Smooth muscle cell (in vitro differentiated cells): ENCODE measurements at regions not wholly inside any gene's neighbourhood (a gene's known extent, or its start where the extent isn't known, plus 50 kb on each side); places are given as distances from the start of the nearest gene placed in this dataset.

Experiments used
- DNase-seq: peaks from one replicate; lab custom pipeline; 2025; ENCODE audit not compliant: unreplicated experiment; lab: John Stamatoyannopoulos, UW
- H2AFZ ChIP-seq: fragments of 200-600 bp; sonication (generic); 2 replicates; pipeline ENCODE4 v1.6.0; 2016; ENCODE audit warnings: antibody characterized with exemption, low read depth, mild to moderate bottlenecking
- H3F3A ChIP-seq: fragments of 200-600 bp; sonication (generic); 2 replicates; pipeline ENCODE4 v1.6.0; 2017; ENCODE audit warnings: antibody characterized with exemption, low read depth
- H3K27ac ChIP-seq: fragments of 200-600 bp; sonication (generic); 2 replicates; pipeline ENCODE4 v1.5.1; 2016; ENCODE audit warnings: low read depth, mild to moderate bottlenecking
- H3K27me3 ChIP-seq: fragments of 200-600 bp; sonication (generic); 2 replicates; pipeline ENCODE4 v1.6.1; 2016; ENCODE audit warnings: low read depth, mild to moderate bottlenecking
- H3K36me3 ChIP-seq: fragments of 200-600 bp; sonication (generic); 2 replicates; pipeline ENCODE4 v1.5.1; 2016; ENCODE audit warnings: low read depth
- H3K4me1 ChIP-seq: fragments of 200-600 bp; sonication (generic); 2 replicates; pipeline ENCODE4 v1.5.1; 2016; ENCODE audit warnings: low read depth
- H3K4me2 ChIP-seq: fragments of 200-600 bp; sonication (generic); 2 replicates; pipeline ENCODE4 v1.6.0; 2016; ENCODE audit warnings: mild to moderate bottlenecking
- H3K4me3 ChIP-seq: fragments of 200-600 bp; sonication (generic); 2 replicates; pipeline ENCODE4 v1.5.1; 2016; ENCODE audit warnings: mild to moderate bottlenecking
- H3K79me2 ChIP-seq: fragments of 200-600 bp; sonication (generic); 2 replicates; pipeline ENCODE4 v1.6.0; 2016; ENCODE audit warnings: low read depth, mild to moderate bottlenecking
- H3K9ac ChIP-seq: fragments of 200-600 bp; sonication (generic); 2 replicates; pipeline ENCODE4 v1.6.0; 2016; ENCODE audit warnings: low read depth
- H3K9me3 ChIP-seq: fragments of 200-600 bp; sonication (generic); replicated peaks from 2 replicates; pipeline ENCODE4 v1.5.1; 2016; ENCODE audit warnings: low read depth
- H4K20me1 ChIP-seq: fragments of 200-600 bp; sonication (generic); 2 replicates; pipeline ENCODE4 v1.6.0; 2016; ENCODE audit warnings: low read depth
- WGBS: methylation state at CpG from one replicate; pipeline ENCODE4 v1.1.7; 2016; ENCODE audit warnings: low lambda C conversion rate; 5-methylcytosine and 5-hydroxymethylcytosine counted together
- TF ChIP-seq, protein P1 (sequence below): fragments of 200-600 bp; sonication (generic); IDR thresholded peaks from 2 replicates; pipeline ENCODE4 v1.5.1; 2017; ENCODE audit warnings: borderline replicate concordance, mild to moderate bottlenecking, antibody characterized with exemption; ENCODE audit not compliant: insufficient read depth, poor library complexity, severe bottlenecking

- Histone ChIP-seq H3K9me3 (peaks cover 3% of the 10 kb centered on the region), H3K27me3 (no peaks in the 10 kb centered on the region), H3F3A (no peaks in the 10 kb centered on the region), H2AFZ (no peak overlapping the region), H3K9ac (no peak overlapping the region), H3K36me3 (no peaks in the 10 kb centered on the region), H3K79me2 (no peaks in the 10 kb centered on the region), H3K4me2 (no peak overlapping the region), H4K20me1 (no peaks in the 10 kb centered on the region), H3K27ac (no peak overlapping the region), H3K4me3 (no peak overlapping the region), H3K4me1 (no peaks in the 10 kb centered on the region)
- DNase-seq = no peak
- TF ChIP-seq, protein P1, sequence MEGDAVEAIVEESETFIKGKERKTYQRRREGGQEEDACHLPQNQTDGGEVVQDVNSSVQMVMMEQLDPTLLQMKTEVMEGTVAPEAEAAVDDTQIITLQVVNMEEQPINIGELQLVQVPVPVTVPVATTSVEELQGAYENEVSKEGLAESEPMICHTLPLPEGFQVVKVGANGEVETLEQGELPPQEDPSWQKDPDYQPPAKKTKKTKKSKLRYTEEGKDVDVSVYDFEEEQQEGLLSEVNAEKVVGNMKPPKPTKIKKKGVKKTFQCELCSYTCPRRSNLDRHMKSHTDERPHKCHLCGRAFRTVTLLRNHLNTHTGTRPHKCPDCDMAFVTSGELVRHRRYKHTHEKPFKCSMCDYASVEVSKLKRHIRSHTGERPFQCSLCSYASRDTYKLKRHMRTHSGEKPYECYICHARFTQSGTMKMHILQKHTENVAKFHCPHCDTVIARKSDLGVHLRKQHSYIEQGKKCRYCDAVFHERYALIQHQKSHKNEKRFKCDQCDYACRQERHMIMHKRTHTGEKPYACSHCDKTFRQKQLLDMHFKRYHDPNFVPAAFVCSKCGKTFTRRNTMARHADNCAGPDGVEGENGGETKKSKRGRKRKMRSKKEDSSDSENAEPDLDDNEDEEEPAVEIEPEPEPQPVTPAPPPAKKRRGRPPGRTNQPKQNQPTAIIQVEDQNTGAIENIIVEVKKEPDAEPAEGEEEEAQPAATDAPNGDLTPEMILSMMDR = no peak
- 88% methylated on average over 2 of the region's 2 CpGs for WGBS
Observed at GRCh38 chr12:19755136-19755535, 315.8 kb downstream of the AEBP2 start.

- H3K4me1 ChIP-seq = no peaks in the 10 kb centered on the region
- H4K20me1 ChIP-seq = no peaks in the 10 kb centered on the region
- H3K27ac ChIP-seq = no peak overlapping the region
- TF ChIP-seq, protein P1 = peak; percentile 66
- H3K4me3 ChIP-seq = no peak overlapping the region
- H3K4me2 ChIP-seq = no peak overlapping the region
- peak overlapping the region; percentile 90 for H2AFZ ChIP-seq
- no peaks in the 10 kb centered on the region for H3K36me3 ChIP-seq
- H3F3A ChIP-seq = no peaks in the 10 kb centered on the region
- 39% methylated on average over 7 of the region's 7 CpGs for WGBS
- H3K27me3 ChIP-seq = no peaks in the 10 kb centered on the region
- H3K9ac ChIP-seq = no peak overlapping the region
- H3K9me3 ChIP-seq = peaks cover 3% of the 10 kb centered on the region
- no peaks in the 10 kb centered on the region for H3K79me2 ChIP-seq
- no peak for DNase-seq
Observed at GRCh38 chr12:19757317-19757877, 318.1 kb downstream of the AEBP2 start.

DNA sequence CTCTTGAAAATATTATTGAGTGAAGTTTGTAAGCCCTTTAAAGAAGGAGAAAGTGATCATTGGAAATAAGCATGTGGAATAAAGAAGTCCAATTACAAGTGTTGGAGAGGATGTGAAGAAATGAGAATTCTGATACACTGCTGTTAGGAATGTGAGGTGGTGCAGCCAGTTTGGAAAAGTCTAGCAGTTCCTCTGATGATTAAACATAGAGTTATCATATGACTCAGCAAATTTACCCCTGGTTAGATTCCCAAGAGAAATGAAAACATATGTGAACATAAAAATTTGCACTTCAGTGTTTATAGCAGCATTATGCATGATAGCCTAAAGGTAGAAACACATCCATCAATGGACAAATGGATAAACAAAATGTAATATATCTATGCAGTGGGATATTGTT lies 319.9 kb downstream of the AEBP2 start:
- Histone ChIP-seq H3K9ac (no peak overlapping the region), H3F3A (no peaks in the 10 kb centered on the region), H3K9me3 (no peaks in the 10 kb centered on the region), H3K4me3 (no peak overlapping the region), H4K20me1 (no peaks in the 10 kb centered on the region), H3K27me3 (no peaks in the 10 kb centered on the region), H3K4me2 (peak overlapping the region; percentile 21), H2AFZ (no peak overlapping the region), H3K4me1 (no peaks in the 10 kb centered on the region), H3K27ac (no peak overlapping the region), H3K36me3 (no peaks in the 10 kb centered on the region), H3K79me2 (no peaks in the 10 kb centered on the region)
- TF ChIP-seq, protein P1 = no peak
- no peak for DNase-seq

DNA sequence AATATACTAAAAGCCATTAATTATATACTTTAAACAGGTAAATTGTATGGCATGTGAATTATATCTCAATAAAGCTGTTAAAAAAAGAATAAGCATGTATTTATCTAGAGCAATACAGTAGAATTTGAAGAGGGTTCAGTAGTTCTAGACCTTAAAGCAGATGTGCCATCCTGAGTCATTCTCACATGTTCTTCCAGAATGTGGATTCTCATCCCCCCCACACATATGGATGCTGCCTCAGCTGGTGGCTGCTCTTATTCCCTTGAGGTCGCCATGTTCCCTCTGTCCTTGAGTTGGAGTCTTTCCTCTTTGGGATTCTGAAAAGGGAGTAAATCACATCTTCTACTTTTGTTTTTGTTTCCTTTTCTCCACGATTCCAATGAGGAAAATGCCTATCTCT lies 321.3 kb downstream of the AEBP2 start:
- Histone ChIP-seq H3K9ac (no peak overlapping the region), H3F3A (no peaks in the 10 kb centered on the region)
- DNase-seq = no peak

More for the DNA sequence above, 321.3 kb downstream of the AEBP2 start:
- no peaks in the 10 kb centered on the region for H3K36me3 ChIP-seq
- no peaks in the 10 kb centered on the region for H4K20me1 ChIP-seq
- no peak overlapping the region for H3K4me3 ChIP-seq
- 95% methylated on average over 2 of the region's 2 CpGs for WGBS
- H3K27me3 ChIP-seq = no peaks in the 10 kb centered on the region
- TF ChIP-seq, protein P1 = no peak
- no peak overlapping the region for H3K27ac ChIP-seq
- no peaks in the 10 kb centered on the region for H3K79me2 ChIP-seq
- H3K4me2 ChIP-seq = no peak overlapping the region
- H2AFZ ChIP-seq = no peak overlapping the region
- no peaks in the 10 kb centered on the region for H3K4me1 ChIP-seq
- H3K9me3 ChIP-seq = no peaks in the 10 kb centered on the region
